NB4 (cell line): ENCODE measurements at regions not wholly inside any gene's neighbourhood (a gene's known extent, or its start where the extent isn't known, plus 50 kb on each side); places are given as distances from the start of the nearest gene placed in this dataset.

Experiments
- CTCF ChIP-seq: IDR thresholded peaks from one replicate; pipeline ENCODE4 v1.5.1; 2012; ENCODE audit warnings: low read depth, low read length
- POLR2A ChIP-seq: IDR thresholded peaks from 2 replicates; pipeline ENCODE4 v1.6.1; 2011; ENCODE audit warnings: mild to moderate bottlenecking; ENCODE audit not compliant: insufficient read length; ENCODE audit errors: extremely low read depth
- TF ChIP-seq, protein P1 (sequence below): IDR thresholded peaks from 2 replicates; pipeline ENCODE4 v1.6.1; 2011; ENCODE audit warnings: low read depth, low read length

- TF ChIP-seq CTCF, result no peak
- no peak for TF ChIP-seq POLR2A
- TF ChIP-seq, protein P1, sequence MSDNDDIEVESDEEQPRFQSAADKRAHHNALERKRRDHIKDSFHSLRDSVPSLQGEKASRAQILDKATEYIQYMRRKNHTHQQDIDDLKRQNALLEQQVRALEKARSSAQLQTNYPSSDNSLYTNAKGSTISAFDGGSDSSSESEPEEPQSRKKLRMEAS, result no peak
These were observed 104.2 kb upstream of the HSD17B12 start for GRCh38 chr11:43576320-43576802.
